CD8-positive, alpha-beta memory T cell (primary cell): ENCODE measurements at regions not wholly inside any gene's neighbourhood (a gene's known extent, or its start where the extent isn't known, plus 50 kb on each side); places are given as distances from the start of the nearest gene placed in this dataset.
"Not testable (repeated sequence)": the region's sequence is repeated elsewhere in the genome, so short reads cannot be mapped to it uniquely, and the experiment has no call there.

Experiments used
- CTCF ChIA-PET: fragments of 350-600 bp; sonication (Branson Sonifier 250); formaldehyde crosslinking; loops from one replicate; lab custom pipeline; 2021; ENCODE audit warnings: antibody characterized with exemption; lab: Charles Lee
- POLR2A ChIA-PET: fragments of 350-600 bp; sonication (Branson Sonifier 250); formaldehyde crosslinking; loops from one replicate; lab custom pipeline; 2021; ENCODE audit warnings: antibody characterized with exemption; lab: Charles Lee
- DNase-seq, 5 donors: peaks; one replicate each; pipeline versions ENCODE4 v3.0.0 to v3.0.0-alpha.2; 2020 to 2022; ENCODE audit warnings: mixed read lengths in 1 of 5
- H3K27ac ChIP-seq: one replicate; pipeline ENCODE4 v1.7.0; 2013; ENCODE audit warnings: low read depth, mild to moderate bottlenecking, low read length, moderate library complexity
- H3K27me3 ChIP-seq: 2 replicates; pipeline ENCODE4 v1.7.0; 2013; ENCODE audit warnings: low read length, mild to moderate bottlenecking; ENCODE audit not compliant: insufficient read depth, poor library complexity, severe bottlenecking
- H3K36me3 ChIP-seq: 2 replicates; pipeline ENCODE4 v1.7.0; 2013; ENCODE audit warnings: mild to moderate bottlenecking, low read length, moderate library complexity; ENCODE audit not compliant: insufficient read depth
- H3K4me1 ChIP-seq: 2 replicates; pipeline ENCODE4 v1.7.0; 2013; ENCODE audit warnings: mild to moderate bottlenecking, low read length, moderate library complexity; ENCODE audit not compliant: insufficient read depth
- H3K4me3 ChIP-seq: 2 replicates; pipeline ENCODE4 v1.7.0; 2013; ENCODE audit warnings: mild to moderate bottlenecking, low read length
- H3K9me3 ChIP-seq: 2 replicates; pipeline ENCODE4 v1.7.0; 2013; ENCODE audit warnings: mild to moderate bottlenecking, low read length
- H3K27ac Mint-ChIP-seq, 8 donors: one replicate each; pipeline ENCODE4 v1.8.0; 2020 to 2021; ENCODE audit warnings: mixed read lengths in 8 of 8, mild to moderate bottlenecking in 6 of 8, inconsistent platforms in 3 of 8, moderate library complexity in 3 of 8
- H3K27me3 Mint-ChIP-seq, 2 donors: one replicate each; pipeline ENCODE4 v1.8.0; 2020 to 2021; ENCODE audit warnings: mixed read lengths in 2 of 2, mild to moderate bottlenecking in 1 of 2, moderate library complexity in 1 of 2
- H3K36me3 Mint-ChIP-seq, 3 donors: one replicate each; pipeline ENCODE4 v1.8.0; 2020 to 2021; ENCODE audit warnings: mixed read lengths in 3 of 3, inconsistent platforms in 1 of 3, mild to moderate bottlenecking in 1 of 3
- H3K4me1 Mint-ChIP-seq, 3 donors: one replicate each; pipeline ENCODE4 v1.8.0; 2020 to 2021; ENCODE audit warnings: mixed read lengths in 3 of 3, inconsistent platforms in 1 of 3, mild to moderate bottlenecking in 1 of 3
- H3K4me3 Mint-ChIP-seq, 7 donors: one replicate each; pipeline ENCODE4 v1.8.0; 2020 to 2021; ENCODE audit warnings: mixed read lengths in 7 of 7, mild to moderate bottlenecking in 6 of 7, moderate library complexity in 4 of 7, inconsistent platforms in 2 of 7
- H3K9me3 Mint-ChIP-seq, 5 donors: one replicate each; pipeline ENCODE4 v1.8.0; 2020 to 2022; ENCODE audit warnings: mixed read lengths in 5 of 5, mild to moderate bottlenecking in 3 of 5, moderate library complexity in 2 of 5, inconsistent platforms in 1 of 5

DNA sequence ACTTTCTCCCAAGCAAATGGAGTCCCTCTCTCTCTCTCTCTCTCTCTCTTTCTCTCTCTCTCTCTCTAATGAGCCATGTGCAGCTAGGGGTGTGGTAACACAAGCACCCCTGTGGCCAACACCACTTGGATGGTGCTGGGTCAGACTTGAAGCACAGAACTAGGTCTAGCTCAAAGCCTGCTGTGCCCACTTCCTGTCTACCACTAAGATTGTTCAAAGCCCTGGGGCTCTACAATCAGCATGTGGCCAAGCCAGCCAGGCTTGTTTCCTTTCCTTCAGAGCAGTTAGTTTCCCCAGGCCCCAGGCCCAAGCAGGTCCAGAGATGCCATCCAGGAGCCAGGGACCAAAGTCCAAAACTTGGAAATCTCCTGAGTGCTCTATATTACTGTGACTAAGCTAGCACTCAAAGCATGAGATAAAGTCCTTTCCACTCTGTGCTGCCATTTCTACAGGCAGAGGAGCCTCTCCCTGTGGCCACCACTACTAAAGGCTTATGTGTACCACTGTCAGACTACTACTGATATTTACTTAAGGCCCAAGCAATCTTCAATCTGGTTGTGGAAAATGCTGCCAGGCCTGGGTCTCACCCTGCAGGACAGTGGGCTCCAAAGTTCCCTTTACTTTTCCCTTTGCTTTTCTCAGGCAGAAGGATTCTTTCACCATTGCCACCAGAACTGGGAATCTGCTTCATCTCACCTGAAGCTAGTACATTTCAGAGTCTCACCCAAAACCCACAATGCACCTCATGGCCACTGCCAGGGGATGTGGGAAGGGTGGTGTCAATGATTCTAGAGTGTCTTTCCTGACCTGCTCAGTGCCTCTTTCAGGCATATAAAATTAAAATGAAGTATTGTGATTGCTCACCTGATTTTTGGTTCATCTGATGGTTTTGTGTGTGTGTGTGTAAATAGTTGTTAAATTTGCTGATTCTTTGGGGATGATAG is 999.5 kb downstream of the NCAM2 start:
- no peak overlapping the region for H3K27ac ChIP-seq
- H3K4me1 ChIP-seq = no peaks in the 10 kb centered on the region
- Mint-ChIP-seq H3K27ac (peak overlapping the region in 1 of 8 donors; percentile 8), H3K4me3 (no peak overlapping the region), H3K9me3 (peaks cover 6 to 21% (median 11%) of the 10 kb centered on the region in 5 donors), H3K27me3 (no peaks in the 10 kb centered on the region), H3K4me1 (peaks cover 0 to 5% (median 0%) of the 10 kb centered on the region in 3 donors), H3K36me3 (no peaks in the 10 kb centered on the region)
- peak in 1 of 5 donors; percentile 3 for DNase-seq
- H3K27me3 ChIP-seq = no peaks in the 10 kb centered on the region
- H3K9me3 ChIP-seq = no peaks in the 10 kb centered on the region
- ChIA-PET CTCF (no interaction called here), POLR2A (no interaction called here)
- H3K4me3 ChIP-seq = no peak overlapping the region
- no peaks in the 10 kb centered on the region for H3K36me3 ChIP-seq

DNA sequence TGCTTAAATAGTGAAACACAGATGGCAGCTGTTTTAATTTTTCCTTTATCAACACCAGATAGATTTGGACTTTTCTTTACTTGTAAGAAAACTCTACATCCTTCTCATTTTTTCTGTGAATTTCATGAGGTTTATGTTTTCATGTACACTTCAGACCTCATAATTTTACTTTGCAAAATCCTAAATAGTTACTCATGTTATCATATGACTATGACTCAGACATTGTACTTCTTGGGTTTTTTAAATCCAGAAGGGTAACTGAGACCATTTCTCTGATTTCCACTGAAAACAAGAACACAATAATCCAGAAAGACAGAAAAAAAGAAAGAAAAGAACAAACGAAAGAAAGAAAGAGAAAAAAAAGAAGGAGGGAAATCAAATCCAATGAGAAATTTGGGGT is 1021.6 kb downstream of the NCAM2 start:
- no peak overlapping the region for H3K27ac Mint-ChIP-seq
- no peaks in the 10 kb centered on the region for H3K36me3 Mint-ChIP-seq
- DNase-seq = no peak
- Histone ChIP-seq H3K4me3 (no peak overlapping the region), H3K4me1 (no peaks in the 10 kb centered on the region), H3K36me3 (no peaks in the 10 kb centered on the region), H3K27me3 (no peaks in the 10 kb centered on the region), H3K27ac (no peak overlapping the region), H3K9me3 (no peaks in the 10 kb centered on the region)
- H3K27me3 Mint-ChIP-seq = peaks cover 0 to 1% of the 10 kb centered on the region in 2 donors
- POLR2A ChIA-PET = no interaction called here
- H3K4me1 Mint-ChIP-seq = no peaks in the 10 kb centered on the region
- no peak overlapping the region for H3K4me3 Mint-ChIP-seq
- CTCF ChIA-PET = no interaction called here
- peaks cover 2 to 28% (median 9%) of the 10 kb centered on the region in 5 donors for H3K9me3 Mint-ChIP-seq

DNA sequence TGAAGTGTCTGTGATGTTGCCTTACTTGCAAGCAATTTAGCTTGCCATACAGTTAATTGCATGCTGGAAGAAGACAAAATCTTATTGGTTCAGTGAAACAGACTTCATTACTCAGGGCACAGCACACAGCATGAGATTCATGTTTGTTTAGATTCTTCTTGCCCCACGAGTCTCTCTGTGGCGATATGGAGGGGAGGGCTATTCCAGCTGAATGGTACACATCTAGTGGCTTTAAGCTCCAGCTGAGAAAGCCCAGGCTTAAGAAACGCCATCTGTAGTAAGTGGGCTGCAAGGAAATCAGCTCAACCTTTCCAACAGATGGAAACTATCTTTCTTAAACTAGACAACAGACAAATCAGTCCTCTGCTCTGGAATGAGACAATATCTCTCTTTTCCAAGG is 1022.0 kb downstream of the NCAM2 start:
- H3K4me3 Mint-ChIP-seq = no peak overlapping the region
- peaks cover 2 to 28% (median 9%) of the 10 kb centered on the region in 5 donors for H3K9me3 Mint-ChIP-seq
- no peaks in the 10 kb centered on the region for H3K36me3 ChIP-seq
- H3K27ac Mint-ChIP-seq = no peak overlapping the region
- H3K27me3 ChIP-seq = no peaks in the 10 kb centered on the region
- H3K36me3 Mint-ChIP-seq = no peaks in the 10 kb centered on the region
- ChIA-PET CTCF (no interaction called here), POLR2A (no interaction called here)
- H3K27me3 Mint-ChIP-seq = peaks cover 0 to 1% of the 10 kb centered on the region in 2 donors
- no peaks in the 10 kb centered on the region for H3K9me3 ChIP-seq
- DNase-seq = no peak
- H3K4me3 ChIP-seq = no peak overlapping the region
- no peak overlapping the region for H3K27ac ChIP-seq
- H3K4me1 ChIP-seq = no peaks in the 10 kb centered on the region
- no peaks in the 10 kb centered on the region for H3K4me1 Mint-ChIP-seq

DNA sequence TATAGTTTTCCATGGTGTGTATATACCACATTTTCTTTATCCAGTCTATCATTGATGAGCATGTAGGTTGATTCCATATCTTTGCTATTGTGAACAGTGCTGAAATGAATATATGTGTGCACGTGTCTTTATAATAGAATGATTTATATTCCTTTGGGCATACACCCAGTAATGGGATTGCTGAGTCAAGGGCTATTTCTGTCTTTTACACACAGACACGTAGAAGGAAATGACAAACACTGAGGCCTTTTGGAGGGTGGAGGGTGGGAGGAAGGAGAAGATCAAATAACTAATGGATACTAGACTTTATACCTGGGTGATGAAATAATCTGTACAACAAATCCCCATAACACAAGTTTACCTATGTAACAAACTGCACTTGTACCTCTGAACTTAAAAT is 1025.7 kb downstream of the NCAM2 start:
- H3K27me3 Mint-ChIP-seq, POLR2A ChIA-PET, CTCF ChIA-PET: not testable (repeated sequence)

DNA sequence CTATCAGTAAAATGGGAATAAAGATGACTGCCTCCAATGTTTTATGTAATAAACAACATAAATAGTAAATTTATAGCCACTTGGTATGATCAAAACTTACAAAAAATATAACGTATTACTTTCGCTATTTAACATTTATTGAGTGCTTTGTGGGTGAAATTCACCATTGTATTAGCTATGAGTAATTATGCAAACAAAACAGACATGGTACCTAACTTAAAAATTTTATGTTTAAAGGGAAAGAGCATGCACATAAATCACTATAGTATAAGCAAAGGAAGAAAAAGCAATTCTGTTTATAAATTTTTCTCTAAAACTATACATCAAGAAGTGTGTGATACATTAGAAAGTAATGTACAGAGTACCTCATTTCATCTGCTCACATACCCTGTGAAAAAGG is 1046.2 kb downstream of the NCAM2 start:
- Histone ChIP-seq H3K36me3 (no peaks in the 10 kb centered on the region), H3K4me1 (no peaks in the 10 kb centered on the region), H3K9me3 (no peaks in the 10 kb centered on the region), H3K27me3 (no peaks in the 10 kb centered on the region), H3K27ac (no peak overlapping the region), H3K4me3 (no peak overlapping the region)
- CTCF ChIA-PET = no interaction called here
- H3K9me3 Mint-ChIP-seq = peaks cover 0 to 11% (median 7%) of the 10 kb centered on the region in 5 donors
- no peak overlapping the region for H3K4me3 Mint-ChIP-seq
- H3K27me3 Mint-ChIP-seq = no peaks in the 10 kb centered on the region
- DNase-seq = no peak
- H3K27ac Mint-ChIP-seq = no peak overlapping the region
- no peaks in the 10 kb centered on the region for H3K36me3 Mint-ChIP-seq
- POLR2A ChIA-PET = no interaction called here
- H3K4me1 Mint-ChIP-seq = no peaks in the 10 kb centered on the region

More for the DNA sequence above, 1025.7 kb downstream of the NCAM2 start:
- H3K4me1 Mint-ChIP-seq, DNase-seq, H3K27ac ChIP-seq, H3K4me3 Mint-ChIP-seq, H3K36me3 Mint-ChIP-seq, H3K9me3 ChIP-seq, H3K4me1 ChIP-seq, H3K27ac Mint-ChIP-seq, H3K4me3 ChIP-seq, H3K36me3 ChIP-seq, H3K27me3 ChIP-seq: not testable (repeated sequence)
- H3K9me3 Mint-ChIP-seq = peaks cover 3 to 22% (median 11%) of the 10 kb centered on the region in 5 donors

DNA sequence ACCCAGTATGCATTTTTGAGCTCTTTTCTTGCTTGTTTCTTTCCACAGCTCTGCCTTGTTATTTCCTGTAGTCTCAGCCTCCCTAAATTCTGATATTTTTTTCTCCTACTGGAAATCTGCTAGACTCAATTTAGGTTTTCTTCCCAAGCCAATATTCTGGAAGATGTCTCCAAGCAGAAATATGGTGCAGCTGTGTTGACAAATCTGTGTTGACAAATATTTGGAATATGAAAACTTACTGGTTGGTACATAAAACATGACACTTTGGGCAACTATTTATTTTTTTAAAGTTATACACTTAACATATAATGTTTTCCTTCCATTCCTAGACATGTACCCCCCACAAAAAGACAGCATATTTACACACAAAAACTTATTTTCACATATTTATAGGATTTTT is 1048.4 kb downstream of the NCAM2 start:
- Mint-ChIP-seq H3K36me3 (no peaks in the 10 kb centered on the region), H3K9me3 (peaks cover 0 to 7% (median 2%) of the 10 kb centered on the region in 5 donors), H3K27me3 (no peaks in the 10 kb centered on the region), H3K4me3 (no peak overlapping the region), H3K27ac (no peak overlapping the region), H3K4me1 (no peaks in the 10 kb centered on the region)
- no peak overlapping the region for H3K27ac ChIP-seq
- H3K27me3 ChIP-seq = no peaks in the 10 kb centered on the region
- no peak for DNase-seq
- H3K4me1 ChIP-seq = no peaks in the 10 kb centered on the region
- no peaks in the 10 kb centered on the region for H3K36me3 ChIP-seq
- POLR2A ChIA-PET = no interaction called here
- H3K9me3 ChIP-seq = no peaks in the 10 kb centered on the region
- CTCF ChIA-PET = no interaction called here
- no peak overlapping the region for H3K4me3 ChIP-seq

DNA sequence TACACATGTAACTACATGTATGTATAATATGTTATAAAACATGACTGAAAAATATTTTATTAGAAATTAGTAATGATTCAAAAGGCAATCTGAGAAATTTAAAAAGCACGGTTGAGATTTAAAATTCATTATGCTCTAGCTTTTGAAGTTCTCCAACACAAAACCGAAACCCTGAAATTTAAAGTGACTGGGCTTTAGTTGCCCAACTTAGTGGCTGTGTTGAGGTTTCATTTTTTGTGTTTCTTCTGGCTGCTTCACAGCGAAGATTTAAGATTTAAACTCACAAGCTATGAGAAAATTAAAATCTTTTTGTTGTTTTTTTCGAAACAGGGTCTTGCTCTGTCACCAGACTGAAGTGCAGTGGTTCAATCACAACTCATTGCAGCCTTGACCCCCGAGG is 1058.7 kb downstream of the NCAM2 start:
- Mint-ChIP-seq H3K9me3 (peaks cover 3 to 28% (median 12%) of the 10 kb centered on the region in 5 donors), H3K4me3 (no peak overlapping the region), H3K4me1 (no peaks in the 10 kb centered on the region), H3K27ac (no peak overlapping the region), H3K36me3 (no peaks in the 10 kb centered on the region), H3K27me3 (no peaks in the 10 kb centered on the region)
- Histone ChIP-seq H3K9me3 (no peaks in the 10 kb centered on the region), H3K27me3 (no peaks in the 10 kb centered on the region), H3K36me3 (no peaks in the 10 kb centered on the region), H3K4me1 (no peaks in the 10 kb centered on the region), H3K4me3 (no peak overlapping the region), H3K27ac (no peak overlapping the region)
- ChIA-PET POLR2A (no interaction called here), CTCF (no interaction called here)
- DNase-seq = no peak

DNA sequence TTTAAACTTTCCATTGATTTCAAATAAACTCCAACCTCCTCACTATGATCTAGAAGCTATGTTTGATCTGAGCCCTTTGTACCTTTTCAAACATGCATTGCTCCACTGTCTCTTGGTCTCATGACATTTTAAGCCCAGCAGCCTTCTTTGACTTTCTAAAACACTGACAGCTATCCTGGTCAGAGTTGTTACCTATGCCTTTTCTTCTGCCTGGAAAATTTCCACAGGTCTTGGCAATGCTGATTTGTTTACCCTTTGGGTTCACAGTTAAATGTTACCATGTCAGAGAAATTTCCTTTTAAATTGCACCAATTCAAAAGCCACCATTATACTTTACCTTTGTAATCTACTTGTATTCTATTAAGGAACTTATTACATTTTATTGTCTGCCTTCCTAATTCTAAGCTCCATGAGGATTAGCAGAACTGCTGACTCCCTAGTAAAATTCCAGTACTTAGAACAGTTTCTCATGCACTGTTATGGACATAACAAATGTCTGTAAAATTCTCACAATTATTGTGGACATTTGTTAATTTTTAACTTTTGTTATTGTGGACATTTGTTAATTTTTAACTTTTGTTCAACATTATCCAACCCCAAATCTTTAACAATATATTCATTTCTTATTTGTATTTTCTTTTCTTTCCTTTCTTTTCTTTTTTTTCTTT is 1064.4 kb downstream of the NCAM2 start:
- ChIA-PET POLR2A (no interaction called here), CTCF (no interaction called here)
- no peaks in the 10 kb centered on the region for H3K9me3 ChIP-seq
- no peaks in the 10 kb centered on the region for H3K27me3 ChIP-seq
- Mint-ChIP-seq H3K4me3 (no peak overlapping the region), H3K9me3 (peaks cover 6 to 42% (median 11%) of the 10 kb centered on the region in 5 donors), H3K36me3 (no peaks in the 10 kb centered on the region), H3K27ac (no peak overlapping the region), H3K4me1 (no peaks in the 10 kb centered on the region), H3K27me3 (no peaks in the 10 kb centered on the region)
- no peaks in the 10 kb centered on the region for H3K4me1 ChIP-seq
- no peak overlapping the region for H3K27ac ChIP-seq
- H3K36me3 ChIP-seq = no peaks in the 10 kb centered on the region
- DNase-seq = no peak
- no peak overlapping the region for H3K4me3 ChIP-seq
